Cerebellar cortex (tissue), 1 donor: ENCODE measurements at regions not wholly inside any gene's neighbourhood (a gene's known extent, or its start where the extent isn't known, plus 50 kb on each side); places are given as distances from the start of the nearest gene placed in this dataset.
"Not testable (repeated sequence)": the region's sequence is repeated elsewhere in the genome, so short reads cannot be mapped to it uniquely, and the experiment has no call there.

Source experiments
- DNase-seq: peaks from one replicate; pipeline ENCODE4 v3.0.0-alpha.2; 2015; ENCODE audit warnings: low spot score

DNA sequence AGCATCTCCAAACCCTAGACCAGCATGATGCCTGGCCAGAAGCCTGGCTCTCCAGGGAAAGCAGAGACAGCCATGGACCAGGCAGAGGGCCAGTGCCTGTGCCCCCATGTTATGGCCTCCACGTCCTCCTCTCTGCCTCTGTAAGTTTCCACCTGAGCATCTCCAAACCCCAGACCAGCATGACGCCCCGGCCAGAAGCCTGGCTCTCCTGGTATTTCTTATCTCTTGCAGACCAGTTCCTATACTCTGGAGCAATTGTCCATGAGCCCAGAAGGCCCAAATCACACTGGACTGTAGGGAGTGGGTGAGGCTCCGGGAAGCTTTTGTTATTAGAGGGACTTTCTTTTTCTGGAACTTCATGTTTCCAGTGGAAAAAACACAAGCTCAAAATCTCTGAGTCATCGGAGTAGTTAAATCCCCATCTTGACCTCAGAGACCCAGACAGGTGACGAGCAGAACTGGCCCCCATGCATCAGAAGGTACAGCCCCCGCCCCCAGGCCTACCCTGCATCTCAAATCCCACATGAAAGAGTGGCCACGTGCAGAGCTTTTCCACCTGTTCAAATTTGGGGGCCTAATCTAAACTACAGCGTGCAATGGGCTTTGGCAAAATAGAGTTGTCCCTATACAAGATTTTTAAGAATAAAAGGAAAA, 110.2 kb upstream of the FOXQ1 start:
- DNase-seq: no peak

DNA sequence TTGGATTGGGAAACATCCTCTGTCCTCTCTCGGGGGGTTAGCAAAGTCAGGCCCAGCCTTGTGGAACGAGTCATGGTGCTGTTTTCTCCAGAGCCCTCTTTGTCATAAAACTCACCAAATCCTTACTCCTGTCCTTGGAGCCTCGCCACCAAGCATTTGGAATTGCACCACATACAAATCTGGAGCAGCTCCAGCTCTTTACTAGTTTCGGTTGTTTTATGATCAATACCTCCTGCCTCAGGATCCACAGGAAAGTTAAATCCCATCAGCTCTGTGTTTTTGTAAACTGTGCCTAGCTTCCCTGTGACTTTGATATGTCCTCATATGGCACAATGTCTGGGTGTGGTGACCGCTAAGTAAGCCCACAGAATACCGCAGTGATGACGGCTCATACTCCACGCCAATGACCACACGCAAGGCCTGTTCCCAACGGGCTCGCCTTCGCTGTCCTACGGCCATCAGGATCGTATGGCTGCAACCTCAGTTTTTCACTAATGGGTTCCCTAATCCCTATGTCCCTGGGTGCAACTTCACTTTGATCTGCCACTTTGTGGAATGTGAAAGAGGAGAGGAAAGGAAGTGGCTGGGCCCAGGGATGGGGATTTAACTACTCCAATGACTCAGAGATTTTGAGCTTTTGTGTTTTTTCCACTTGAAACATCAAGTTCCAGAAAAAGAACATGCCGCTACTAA, 111.3 kb upstream of the FOXQ1 start:
- DNase-seq: no peak

DNA sequence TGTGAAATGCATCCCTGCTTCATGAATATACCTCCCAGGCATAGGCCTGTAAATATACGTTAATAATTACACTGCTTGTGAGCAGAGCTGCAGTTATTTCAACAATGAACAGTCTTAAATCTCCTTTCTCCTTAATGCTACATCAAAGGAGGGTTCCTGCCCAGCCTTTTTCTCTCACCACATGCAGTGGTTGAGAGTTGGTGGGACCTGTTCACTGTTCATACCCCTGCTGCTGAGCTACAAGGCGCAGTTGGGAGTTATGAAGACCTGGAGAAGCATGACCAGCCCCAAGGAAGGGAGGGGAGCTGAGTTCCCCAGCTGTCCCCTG, 111.9 kb upstream of the FOXQ1 start:
- no peak for DNase-seq

DNA sequence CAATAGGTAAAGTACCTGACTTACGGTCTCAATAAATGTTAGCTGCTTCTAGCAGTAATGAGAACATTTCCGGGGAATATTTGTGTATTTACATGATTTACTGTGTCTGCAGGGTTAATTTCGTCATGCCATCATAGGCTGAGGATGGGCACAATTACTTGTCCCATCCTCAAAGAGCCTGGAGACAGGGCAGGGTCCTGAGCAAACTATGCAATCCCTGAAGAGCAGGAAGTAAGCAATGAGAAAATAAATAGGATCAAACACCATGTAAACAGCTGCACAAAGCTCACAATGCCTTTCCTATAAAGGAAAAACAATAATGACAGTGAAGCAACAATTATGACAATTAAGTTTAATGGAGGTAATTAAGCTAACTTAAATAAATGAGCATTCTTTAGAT, 114.6 kb upstream of the FOXQ1 start:
- DNase-seq: no peak

DNA sequence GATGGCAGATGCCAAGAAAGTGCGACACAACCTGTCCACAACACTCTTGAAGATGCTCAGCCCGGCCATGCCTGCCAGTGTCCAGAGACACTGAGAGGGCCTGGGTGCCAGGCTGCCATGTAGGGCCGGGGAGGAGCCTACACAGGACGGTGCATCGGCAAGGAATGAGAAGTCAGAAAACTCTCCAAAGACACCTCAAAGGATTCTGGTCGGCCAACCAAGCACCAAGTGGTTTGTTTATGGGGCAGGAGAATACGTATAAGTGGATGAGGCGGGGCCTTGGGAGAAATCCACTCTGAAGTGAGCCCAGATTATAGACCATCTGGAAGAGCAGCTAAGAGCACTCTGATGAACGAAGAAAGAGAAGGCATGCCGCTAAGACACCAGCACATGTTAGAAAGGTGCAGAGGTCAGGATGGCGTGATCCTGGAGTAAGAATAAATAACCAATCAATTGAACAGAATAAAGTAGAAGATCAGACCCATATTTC, 120.7 kb upstream of the FOXQ1 start:
- DNase-seq: no peak

DNA sequence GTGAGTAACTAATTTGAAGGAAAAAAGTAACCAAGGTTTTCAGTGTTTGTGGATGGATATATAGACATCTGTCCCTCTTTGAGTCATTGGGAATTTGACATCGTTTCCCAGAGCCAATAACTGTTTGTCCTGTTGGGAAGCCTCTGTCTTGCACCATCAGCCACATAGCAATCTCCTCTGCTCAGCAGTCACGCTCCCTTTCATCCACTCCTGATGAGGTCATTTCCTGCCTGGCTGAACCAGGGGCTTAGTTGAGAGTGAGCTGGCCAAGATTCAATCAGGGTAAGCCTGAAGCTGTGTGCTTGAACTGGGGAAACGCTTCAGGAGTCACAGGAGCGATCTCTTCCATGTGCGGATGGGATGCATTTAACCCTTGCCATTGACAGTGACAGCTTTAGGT, 121.5 kb upstream of the FOXQ1 start:
- DNase-seq: no peak

DNA sequence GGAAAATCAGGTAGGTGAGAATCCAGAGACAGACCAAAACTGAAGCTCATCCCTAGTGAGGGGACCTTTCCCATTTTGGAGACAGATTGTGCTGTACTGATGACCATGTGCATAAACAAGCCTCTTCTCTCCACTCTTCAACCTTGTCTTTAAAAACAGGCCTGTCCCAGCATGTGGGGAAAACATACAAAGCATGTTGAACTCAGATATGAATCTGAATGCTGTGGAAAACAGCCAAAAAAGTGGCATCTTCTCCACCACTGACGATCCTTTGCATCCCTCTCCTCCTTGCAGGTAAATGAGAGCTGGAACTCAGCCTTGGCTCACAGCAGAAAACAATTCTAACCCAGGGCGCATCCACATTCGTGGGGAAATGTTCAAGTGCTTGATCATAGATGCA, 123.7 kb upstream of the FOXQ1 start:
- no peak for DNase-seq

DNA sequence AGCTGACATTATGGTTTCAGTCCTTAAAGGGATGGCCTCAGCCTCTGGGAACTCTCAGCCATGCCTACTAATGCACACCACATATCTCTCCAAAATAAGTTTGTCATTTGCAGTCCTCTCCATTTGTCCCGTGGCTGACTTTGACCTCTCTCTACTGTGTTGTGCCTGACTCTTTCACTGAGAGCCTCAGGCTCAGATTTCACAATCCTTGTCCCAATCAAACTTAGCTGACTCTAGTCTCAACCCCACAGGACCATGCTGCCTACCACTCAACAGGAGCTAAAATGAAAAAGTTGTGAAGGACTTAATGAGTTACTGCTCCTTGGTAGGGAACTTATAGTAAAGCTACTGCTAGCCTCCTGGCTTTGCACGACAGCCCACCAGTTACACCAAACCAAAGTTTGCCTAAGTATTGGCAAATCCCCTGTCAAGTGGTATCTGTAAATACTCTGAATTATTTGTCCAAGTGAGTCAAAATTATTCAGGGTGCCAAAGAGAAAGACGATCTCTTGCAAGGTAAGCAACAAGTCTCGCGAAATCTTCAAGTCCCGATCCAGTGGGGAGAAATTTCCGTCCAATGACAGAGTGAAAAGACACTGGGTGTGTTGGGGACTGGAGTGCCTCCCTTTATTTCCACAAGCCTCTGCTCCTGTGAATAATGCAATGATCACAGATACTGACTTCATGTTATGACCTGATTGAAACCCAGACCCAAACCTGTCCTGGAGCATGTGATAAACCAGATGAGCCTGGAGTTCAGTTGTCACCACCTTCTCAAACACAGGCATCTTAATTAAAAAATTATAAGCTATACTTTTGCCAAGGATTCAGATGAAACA, 124.4 kb upstream of the FOXQ1 start:
- no peak for DNase-seq

DNA sequence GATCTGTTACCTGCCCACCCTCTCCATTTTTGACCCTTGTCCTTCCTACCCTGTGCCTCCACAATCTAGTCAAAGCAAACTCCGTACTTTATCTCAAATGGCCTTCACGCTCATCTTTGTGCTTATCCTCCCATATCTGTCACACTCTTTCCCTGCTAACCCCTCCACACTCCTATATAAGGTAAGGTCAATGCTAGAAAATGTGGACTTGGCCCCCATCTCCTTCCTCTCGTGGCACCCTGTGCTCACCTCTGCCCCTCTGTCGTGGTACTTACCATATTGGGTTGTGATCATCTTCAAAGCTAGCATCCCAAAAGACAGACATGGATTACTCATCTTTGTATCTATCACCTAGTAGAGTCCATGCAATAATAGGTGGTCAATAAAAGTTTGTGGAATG, 127.6 kb upstream of the FOXQ1 start:
- no peak for DNase-seq

DNA sequence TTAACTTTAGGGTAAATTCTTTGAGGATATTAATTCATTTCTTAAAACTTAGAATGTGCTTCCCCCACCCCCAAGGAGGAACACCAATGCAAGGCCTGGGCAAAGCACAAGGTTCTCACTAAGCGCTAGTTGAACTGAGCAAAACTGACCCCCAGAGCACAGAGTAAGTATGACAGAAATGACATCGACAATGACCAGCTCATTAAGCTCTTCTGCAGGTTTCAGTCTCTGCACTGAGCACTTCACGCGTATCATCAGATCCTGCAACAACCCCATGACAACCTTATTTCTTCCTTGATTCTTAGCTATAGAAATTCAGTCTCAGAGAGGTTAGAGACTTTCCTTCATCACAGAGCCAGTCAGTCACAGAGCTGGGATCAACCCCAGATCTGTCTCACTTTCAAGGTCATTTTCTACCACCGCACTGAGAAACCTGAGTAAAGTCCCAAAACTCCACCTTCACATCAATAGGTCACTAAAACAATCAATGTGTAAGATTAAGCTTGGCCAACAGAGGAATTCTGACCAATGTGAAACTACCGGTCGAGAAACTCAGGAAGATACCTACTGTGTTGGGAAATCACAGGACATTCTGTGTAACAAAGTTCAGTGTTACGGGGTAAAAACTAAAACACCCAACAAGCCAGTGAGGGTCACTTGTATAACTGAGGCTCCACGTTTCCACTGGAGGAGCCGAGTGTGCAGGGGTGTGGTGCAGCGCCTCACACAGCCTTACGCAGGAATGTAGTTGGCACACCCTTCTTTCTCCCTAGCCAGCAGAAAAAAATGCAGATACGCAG, 129.0 kb upstream of the FOXQ1 start:
- DNase-seq: no peak

DNA sequence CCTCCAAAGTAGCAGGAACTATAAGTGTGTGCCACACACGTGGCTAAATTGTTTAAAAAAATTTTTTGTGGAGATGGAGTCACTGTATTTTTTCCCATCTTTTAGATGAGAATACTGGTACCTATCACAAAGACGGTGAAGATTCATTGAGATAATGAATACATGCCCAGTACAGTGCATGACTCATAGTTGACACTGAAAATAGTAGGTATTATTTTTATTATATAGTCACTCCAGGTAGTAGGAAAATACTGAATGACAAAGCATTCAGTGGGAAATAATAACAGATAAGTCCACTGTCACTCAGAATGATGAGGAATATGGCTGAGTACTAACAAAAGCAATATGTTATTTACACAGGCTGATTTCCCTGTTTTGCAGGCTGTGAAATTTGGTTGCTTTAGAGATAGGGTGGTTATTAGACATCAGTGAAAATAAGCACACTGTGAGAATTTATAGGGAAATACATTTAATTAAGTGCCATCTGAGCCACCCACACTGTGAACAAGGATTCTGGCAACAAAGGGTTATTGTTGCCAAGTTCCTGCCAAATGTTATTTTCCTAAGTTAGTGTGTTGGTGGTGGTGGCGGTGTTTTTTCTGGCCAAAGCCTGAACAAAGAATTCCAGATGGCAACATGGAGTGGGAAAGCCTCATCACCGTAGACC, 129.8 kb upstream of the FOXQ1 start:
- DNase-seq: peak; percentile 3

DNA sequence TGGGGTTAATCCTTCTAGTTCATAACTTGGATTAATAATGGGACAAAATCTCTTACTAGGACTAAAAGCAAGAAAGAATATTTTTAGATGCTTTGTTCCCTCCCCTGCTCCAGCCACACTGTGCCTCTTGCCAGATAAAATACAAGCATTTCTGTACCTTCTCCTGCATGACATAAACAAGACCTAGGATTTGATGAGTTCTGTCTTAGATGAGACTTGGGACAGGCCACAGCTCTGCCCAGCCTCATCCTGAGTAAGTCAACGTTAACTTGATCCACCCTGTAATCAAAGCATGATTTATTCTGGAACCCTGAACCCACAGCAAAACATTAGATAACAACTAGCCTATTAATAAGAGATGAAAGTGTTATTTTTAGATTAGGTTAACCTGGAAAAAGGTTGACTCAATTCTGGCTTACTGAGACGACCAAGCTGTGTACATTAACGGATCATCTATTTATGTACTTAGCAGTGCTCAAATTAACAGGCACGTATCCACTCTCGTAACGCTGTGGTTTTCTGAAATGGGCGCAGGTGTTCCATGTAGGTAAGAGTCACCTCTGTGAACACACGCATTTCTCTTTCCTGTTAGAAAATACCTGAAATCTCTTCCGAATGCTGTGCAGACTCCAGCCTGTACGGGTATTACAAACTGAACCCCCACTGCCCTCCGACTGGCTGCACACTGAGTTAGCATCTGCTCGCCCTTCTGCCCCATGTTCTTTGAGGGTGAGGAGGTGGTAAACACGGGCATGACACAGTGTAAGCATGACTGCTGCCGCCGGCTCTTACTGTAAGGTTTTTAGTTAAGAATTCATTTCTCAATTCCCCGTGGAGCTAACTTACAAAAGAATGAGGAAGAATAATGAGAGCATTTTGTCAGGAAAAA, 132.1 kb upstream of the FOXQ1 start:
- DNase-seq: peak; percentile 94

DNA sequence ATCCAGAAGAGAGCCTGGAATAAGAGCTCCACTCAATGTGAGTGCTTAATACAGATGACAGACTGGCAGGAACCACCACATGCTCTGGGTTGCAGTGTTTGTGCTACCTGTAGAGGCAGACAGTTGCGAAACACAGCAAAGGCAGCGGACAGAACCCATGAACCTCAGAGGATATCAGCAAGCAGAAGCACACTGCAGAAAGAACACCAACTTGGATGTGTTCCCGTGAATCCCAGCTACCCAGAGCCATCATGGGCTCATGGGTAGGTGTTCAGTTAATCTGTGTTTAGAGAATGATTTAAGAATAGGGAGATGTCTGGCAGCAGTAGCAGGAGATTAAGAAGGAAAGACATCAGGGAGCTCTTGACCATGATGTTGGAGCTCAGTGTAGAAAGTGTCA, 133.3 kb upstream of the FOXQ1 start:
- no peak for DNase-seq

DNA sequence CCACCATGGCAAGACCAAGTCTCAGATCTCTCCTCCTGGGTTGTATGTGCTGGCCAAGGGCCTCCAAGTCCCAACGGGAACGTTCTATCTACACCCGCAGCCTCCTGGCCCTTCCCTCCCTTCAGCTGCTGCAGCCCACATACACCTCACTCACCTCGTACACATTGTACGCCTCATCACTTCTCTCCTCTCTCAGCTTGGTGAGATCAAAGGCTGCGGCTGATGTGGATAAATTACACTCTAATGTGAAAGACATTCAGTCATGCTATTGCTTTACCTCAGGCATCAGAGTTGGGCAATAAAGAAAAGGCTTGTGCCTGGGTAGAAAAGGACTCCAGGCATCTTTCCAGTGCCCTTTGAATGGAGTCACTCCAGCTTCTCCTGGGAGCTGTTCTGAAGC, 135.3 kb upstream of the FOXQ1 start:
- no peak for DNase-seq

DNA sequence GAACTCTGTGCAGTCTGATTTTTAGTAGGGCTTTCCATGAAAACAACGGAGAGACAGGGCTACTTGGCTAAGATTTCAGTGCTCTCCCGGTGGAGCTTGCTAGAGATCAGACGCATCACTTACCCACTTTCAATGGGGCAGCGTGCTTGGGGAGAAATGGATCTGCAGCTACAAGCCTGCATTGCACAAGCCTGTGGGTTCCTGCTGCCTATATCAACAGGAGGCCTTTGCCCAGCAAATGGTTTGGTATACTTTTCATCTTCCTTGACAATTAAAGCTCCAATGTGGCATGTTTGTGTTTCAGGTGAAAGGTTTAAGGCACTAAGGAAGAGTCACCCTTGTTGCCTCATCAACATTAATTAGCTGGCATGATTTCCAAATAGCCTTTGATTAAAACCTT, 136.0 kb upstream of the FOXQ1 start:
- no peak for DNase-seq

DNA sequence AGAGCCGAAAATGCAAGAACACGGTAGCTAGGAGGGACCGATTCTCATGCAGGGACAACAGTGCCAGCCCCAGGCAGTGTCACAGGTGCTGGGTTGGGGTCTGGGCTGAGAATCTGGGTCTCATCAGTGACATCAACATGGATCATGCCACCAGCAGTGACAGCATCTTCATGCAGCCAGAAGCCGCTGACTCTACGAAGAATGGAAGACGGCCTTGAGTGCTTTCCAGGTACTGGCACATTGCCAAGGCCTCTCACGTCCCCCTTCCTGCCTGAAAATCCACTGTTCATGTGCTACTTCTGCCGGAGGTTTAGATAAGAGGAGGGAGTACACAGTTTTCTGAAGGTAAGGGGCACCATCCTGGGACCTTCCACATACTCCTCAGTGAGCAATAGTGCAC, 141.1 kb upstream of the FOXQ1 start:
- no peak for DNase-seq

DNA sequence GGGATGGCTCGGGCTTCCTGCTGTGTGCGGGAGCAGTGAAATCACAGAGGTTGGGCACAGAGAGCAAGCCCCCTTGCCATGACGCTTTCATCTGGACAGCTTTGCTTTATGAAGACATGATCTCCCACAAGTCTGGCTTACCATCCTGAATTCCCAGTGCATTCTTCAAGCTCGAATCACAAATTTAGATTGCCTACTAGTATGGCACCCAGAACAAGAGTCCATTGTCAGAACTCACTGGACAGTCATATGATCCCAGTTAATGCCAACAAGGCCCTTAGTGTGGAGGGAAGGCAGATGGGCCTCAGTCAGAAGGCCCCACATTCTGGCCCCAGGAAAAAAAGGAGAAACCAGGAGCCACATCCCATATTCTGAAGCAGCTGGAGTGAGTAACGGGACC, 147.3 kb upstream of the FOXQ1 start:
- DNase-seq: no peak

DNA sequence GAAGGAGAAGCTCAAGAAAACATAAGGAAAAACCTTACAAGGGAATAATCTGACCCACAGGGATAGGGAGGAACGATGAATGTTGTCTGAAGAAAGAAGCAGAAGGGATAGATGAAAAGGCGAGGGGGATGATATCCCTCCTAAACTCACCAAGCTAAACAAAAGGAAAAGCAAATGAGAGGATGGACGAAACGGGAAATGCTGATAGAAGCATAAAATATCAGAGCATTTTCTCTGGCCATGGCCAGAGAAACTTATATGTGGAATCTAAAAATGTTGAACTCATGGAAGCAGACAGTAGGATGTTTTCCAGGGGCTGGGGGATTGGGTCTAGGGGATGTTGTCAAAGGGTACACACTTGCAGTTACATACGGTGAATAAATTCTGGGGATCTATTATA, 148.4 kb upstream of the FOXQ1 start:
- DNase-seq: no peak

DNA sequence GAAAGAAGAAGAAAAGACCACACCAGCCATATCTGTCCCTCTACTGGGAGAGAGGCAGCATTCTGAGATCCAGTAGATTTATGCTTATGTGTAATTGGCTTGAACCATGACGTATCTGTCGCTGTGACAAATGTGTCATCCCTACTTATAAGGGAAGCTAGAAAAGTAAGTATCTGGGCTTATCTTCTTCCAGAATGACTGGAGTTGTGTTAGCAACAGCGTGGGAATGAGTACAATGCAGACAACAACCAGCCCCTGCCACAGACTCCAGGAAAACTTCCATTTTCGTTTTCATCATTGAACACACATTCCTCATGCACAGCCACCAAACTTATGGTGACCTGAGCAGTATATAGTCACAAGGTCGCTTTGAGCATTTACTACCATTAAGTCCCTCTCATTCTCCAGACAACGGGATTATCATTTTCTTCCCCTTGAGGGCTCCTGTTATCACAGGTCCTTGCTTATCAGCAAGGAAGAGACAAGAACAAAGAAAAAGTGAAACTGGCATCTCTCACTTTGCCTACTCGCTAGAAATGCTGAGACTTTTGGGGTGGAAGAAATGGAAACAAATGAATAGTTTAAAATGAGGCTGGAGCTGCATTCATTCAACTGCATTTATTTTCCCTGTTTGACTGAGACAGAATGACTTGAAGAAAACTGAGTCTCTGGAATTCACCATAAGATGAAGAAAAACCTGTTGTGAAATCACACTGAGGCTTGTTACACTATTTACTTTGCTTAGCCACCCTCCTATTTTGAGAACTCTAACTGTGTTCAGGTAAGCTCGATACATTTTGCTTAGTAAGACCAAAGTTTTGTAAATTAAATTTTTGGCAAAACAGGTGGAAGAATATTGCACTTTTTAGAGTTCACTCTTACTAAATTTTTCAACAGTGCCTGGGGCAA, 149.3 kb upstream of the FOXQ1 start:
- DNase-seq: no peak

DNA sequence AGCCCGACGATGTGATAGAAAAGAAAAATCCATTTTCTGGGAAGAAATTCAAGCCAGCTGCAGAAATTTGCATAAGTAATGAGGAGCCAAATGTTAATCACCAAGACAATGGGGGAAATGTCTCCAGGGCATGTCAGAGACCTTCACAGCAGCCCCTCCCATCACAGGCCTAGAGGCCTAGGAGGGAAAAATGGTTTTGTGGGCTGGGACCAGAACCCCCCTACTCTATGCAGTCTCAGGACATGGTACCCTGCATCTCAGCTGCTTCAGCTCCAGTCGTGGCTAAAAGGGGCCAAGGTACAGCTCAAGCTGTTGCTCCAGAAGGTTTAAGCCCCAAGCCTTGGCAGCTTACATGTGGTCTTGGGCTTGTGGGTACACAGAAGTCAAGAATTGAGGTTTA, 155.5 kb upstream of the FOXQ1 start:
- DNase-seq: not testable (repeated sequence)
